K562 (cell line): ENCODE measurements at regions not wholly inside any gene's neighbourhood (a gene's known extent, or its start where the extent isn't known, plus 50 kb on each side); places are given as distances from the start of the nearest gene placed in this dataset.

Source experiments
- ARID2 ChIP-seq: fragments of 450-650 bp; IDR thresholded peaks from 2 replicates; pipeline ENCODE4 v1.6.1; 2017; ENCODE audit warnings: antibody characterized with exemption, mild to moderate bottlenecking
- ATF1 ChIP-seq, 2 experiments: fragments of 450-650 bp in 1 of 2; IDR thresholded peaks; 2 replicates each; pipeline ENCODE4 v1.6.1; 2016; ENCODE audit warnings: missing compliant biosample characterization in 1 of 2, missing genetic modification characterization in 1 of 2
- FOXM1 ChIP-seq, 2 experiments: fragments of 450-650 bp in 1 of 2; sonication (generic) in 1 of 2; formaldehyde crosslinking in 1 of 2; IDR thresholded peaks; 2 replicates each; pipeline versions ENCODE4 v1.6.1 to v1.9.0; 2017 to 2022; ENCODE audit warnings: low read depth in 2 of 2, mild to moderate bottlenecking in 2 of 2, missing genetic modification reagents in 1 of 2, moderate library complexity in 1 of 2
- GTF2F1 ChIP-seq: IDR thresholded peaks from 2 replicates; pipeline ENCODE4 v1.6.1; 2011; ENCODE audit warnings: low read depth, low read length, improper control_type of control experiment
- NR2C1 ChIP-seq, 2 experiments: fragments of 450-650 bp; IDR thresholded peaks; 2 replicates each; pipeline ENCODE4 v1.6.1; 2017; ENCODE audit warnings: mild to moderate bottlenecking in 2 of 2, antibody characterized with exemption in 1 of 2, inconsistent platforms in 1 of 2, missing compliant biosample characterization in 1 of 2, missing genetic modification characterization in 1 of 2
- NR2F6 ChIP-seq: fragments of 450-650 bp; formaldehyde crosslinking; IDR thresholded peaks from 2 replicates; pipeline ENCODE4 v1.4.0; 2020; ENCODE audit warnings: mild to moderate bottlenecking
- PML ChIP-seq: IDR thresholded peaks from 2 replicates; pipeline ENCODE4 v1.6.1; 2012; ENCODE audit warnings: low read length, inconsistent platforms
- PPARD ChIP-seq: fragments of 250-450 bp; sonication (Bioruptor Pico); IDR thresholded peaks from 2 replicates; pipeline ENCODE4 v1.8.0; 2022; ENCODE audit warnings: inconsistent platforms, mild to moderate bottlenecking, moderate library complexity
- TEAD1 ChIP-seq, 2 experiments: fragments of 450-650 bp in 1 of 2; sonication (generic) in 1 of 2; formaldehyde crosslinking; IDR thresholded peaks; 2 replicates each; pipeline versions ENCODE4 v1.4.0 to v1.8.0; 2020 to 2022; ENCODE audit warnings: mild to moderate bottlenecking in 2 of 2, missing genetic modification reagents in 1 of 2
- ZNF212 ChIP-seq: fragments of 450-650 bp; formaldehyde crosslinking; IDR thresholded peaks from 2 replicates; pipeline ENCODE4 v1.4.0; 2020; ENCODE audit warnings: mild to moderate bottlenecking
- TF ChIP-seq, protein P1 (sequence below): fragments of 200-600 bp; sonication (generic); IDR thresholded peaks from one replicate; pipeline ENCODE4 v1.6.1; 2012; ENCODE audit warnings: mild to moderate bottlenecking, low read depth, low read length, inconsistent platforms
- TF ChIP-seq, protein P2 (sequence below): fragments of 250-450 bp; sonication (Bioruptor Pico); IDR thresholded peaks from 2 replicates; pipeline ENCODE4 v1.5.0; 2021; ENCODE audit warnings: mild to moderate bottlenecking, borderline replicate concordance

DNA sequence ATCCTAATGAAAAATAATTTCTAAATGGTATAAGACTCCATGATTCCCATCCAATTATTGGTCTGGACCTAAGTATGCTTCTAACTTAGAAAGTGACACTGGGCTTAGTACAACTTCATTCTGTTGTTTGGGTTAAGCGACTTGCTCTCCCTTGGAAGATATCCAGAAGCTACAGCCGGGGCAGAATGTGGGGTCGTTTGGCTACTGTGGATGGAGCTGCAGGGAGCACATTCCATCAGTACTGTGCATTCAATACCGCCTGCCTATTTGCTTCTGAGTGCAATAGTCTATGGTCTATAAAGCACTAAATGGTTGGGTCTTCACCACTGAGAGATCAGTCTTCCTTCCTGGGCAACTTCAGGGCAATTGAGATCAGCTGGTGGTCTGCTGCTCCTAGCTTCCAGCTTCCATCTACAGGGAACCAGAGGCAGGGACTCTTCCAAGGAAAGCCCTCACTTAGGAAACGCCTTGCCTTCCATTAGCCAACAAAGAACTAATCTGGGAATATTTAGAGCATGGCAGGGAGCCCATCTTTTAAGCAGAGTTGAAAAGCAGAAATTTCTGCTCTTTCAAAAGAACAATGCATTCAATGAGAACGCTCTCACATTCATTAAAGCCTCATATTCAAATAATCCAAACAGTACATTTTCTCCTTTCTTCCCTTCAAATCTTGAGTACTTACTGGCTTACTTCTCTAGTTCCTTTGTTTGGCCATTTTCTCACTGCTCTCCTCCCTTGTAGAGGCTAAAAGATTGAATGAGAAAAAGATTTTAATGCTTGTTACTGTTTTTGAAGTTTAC is 1049.9 kb upstream of the TENM3 start (continued):
- TF ChIP-seq, protein P1, sequence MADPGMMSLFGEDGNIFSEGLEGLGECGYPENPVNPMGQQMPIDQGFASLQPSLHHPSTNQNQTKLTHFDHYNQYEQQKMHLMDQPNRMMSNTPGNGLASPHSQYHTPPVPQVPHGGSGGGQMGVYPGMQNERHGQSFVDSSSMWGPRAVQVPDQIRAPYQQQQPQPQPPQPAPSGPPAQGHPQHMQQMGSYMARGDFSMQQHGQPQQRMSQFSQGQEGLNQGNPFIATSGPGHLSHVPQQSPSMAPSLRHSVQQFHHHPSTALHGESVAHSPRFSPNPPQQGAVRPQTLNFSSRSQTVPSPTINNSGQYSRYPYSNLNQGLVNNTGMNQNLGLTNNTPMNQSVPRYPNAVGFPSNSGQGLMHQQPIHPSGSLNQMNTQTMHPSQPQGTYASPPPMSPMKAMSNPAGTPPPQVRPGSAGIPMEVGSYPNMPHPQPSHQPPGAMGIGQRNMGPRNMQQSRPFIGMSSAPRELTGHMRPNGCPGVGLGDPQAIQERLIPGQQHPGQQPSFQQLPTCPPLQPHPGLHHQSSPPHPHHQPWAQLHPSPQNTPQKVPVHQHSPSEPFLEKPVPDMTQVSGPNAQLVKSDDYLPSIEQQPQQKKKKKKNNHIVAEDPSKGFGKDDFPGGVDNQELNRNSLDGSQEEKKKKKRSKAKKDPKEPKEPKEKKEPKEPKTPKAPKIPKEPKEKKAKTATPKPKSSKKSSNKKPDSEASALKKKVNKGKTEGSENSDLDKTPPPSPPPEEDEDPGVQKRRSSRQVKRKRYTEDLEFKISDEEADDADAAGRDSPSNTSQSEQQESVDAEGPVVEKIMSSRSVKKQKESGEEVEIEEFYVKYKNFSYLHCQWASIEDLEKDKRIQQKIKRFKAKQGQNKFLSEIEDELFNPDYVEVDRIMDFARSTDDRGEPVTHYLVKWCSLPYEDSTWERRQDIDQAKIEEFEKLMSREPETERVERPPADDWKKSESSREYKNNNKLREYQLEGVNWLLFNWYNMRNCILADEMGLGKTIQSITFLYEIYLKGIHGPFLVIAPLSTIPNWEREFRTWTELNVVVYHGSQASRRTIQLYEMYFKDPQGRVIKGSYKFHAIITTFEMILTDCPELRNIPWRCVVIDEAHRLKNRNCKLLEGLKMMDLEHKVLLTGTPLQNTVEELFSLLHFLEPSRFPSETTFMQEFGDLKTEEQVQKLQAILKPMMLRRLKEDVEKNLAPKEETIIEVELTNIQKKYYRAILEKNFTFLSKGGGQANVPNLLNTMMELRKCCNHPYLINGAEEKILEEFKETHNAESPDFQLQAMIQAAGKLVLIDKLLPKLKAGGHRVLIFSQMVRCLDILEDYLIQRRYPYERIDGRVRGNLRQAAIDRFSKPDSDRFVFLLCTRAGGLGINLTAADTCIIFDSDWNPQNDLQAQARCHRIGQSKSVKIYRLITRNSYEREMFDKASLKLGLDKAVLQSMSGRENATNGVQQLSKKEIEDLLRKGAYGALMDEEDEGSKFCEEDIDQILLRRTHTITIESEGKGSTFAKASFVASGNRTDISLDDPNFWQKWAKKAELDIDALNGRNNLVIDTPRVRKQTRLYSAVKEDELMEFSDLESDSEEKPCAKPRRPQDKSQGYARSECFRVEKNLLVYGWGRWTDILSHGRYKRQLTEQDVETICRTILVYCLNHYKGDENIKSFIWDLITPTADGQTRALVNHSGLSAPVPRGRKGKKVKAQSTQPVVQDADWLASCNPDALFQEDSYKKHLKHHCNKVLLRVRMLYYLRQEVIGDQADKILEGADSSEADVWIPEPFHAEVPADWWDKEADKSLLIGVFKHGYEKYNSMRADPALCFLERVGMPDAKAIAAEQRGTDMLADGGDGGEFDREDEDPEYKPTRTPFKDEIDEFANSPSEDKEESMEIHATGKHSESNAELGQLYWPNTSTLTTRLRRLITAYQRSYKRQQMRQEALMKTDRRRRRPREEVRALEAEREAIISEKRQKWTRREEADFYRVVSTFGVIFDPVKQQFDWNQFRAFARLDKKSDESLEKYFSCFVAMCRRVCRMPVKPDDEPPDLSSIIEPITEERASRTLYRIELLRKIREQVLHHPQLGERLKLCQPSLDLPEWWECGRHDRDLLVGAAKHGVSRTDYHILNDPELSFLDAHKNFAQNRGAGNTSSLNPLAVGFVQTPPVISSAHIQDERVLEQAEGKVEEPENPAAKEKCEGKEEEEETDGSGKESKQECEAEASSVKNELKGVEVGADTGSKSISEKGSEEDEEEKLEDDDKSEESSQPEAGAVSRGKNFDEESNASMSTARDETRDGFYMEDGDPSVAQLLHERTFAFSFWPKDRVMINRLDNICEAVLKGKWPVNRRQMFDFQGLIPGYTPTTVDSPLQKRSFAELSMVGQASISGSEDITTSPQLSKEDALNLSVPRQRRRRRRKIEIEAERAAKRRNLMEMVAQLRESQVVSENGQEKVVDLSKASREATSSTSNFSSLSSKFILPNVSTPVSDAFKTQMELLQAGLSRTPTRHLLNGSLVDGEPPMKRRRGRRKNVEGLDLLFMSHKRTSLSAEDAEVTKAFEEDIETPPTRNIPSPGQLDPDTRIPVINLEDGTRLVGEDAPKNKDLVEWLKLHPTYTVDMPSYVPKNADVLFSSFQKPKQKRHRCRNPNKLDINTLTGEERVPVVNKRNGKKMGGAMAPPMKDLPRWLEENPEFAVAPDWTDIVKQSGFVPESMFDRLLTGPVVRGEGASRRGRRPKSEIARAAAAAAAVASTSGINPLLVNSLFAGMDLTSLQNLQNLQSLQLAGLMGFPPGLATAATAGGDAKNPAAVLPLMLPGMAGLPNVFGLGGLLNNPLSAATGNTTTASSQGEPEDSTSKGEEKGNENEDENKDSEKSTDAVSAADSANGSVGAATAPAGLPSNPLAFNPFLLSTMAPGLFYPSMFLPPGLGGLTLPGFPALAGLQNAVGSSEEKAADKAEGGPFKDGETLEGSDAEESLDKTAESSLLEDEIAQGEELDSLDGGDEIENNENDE, result no peak
- TF ChIP-seq, protein P2, sequence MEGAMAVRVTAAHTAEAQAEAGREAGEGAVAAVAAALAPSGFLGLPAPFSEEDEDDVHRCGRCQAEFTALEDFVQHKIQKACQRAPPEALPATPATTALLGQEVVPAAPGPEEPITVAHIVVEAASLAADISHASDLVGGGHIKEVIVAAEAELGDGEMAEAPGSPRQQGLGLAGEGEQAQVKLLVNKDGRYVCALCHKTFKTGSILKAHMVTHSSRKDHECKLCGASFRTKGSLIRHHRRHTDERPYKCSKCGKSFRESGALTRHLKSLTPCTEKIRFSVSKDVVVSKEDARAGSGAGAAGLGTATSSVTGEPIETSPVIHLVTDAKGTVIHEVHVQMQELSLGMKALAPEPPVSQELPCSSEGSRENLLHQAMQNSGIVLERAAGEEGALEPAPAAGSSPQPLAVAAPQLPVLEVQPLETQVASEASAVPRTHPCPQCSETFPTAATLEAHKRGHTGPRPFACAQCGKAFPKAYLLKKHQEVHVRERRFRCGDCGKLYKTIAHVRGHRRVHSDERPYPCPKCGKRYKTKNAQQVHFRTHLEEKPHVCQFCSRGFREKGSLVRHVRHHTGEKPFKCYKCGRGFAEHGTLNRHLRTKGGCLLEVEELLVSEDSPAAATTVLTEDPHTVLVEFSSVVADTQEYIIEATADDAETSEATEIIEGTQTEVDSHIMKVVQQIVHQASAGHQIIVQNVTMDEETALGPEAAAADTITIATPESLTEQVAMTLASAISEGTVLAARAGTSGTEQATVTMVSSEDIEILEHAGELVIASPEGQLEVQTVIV, result no peak
- TF ChIP-seq ATF1 (CRISPR knock-in tag; IDR thresholded peaks at IDR 0.05), result no peak
- TF ChIP-seq ATF1 (tag; IDR thresholded peaks at IDR 0.05), result no peak
- TF ChIP-seq TEAD1 (CRISPR knock-in tag; IDR thresholded peaks at IDR 0.05), result no peak
- TF ChIP-seq NR2F6 (CRISPR knock-in tag), result no peak
- no peak for TF ChIP-seq PPARD (CRISPR knock-in tag)
- no peak for TF ChIP-seq GTF2F1
- TF ChIP-seq FOXM1 (IDR thresholded peaks at IDR 0.05; ENCODE audit: low read depth), result no peak
- no peak for TF ChIP-seq FOXM1 (CRISPR knock-in tag; IDR thresholded peaks at IDR 0.05; ENCODE audit: low read depth)
- TF ChIP-seq PML, result no peak
- TF ChIP-seq NR2C1 (IDR thresholded peaks at IDR 0.05), result no peak
- TF ChIP-seq NR2C1 (tag; IDR thresholded peaks at IDR 0.05), result no peak
- TF ChIP-seq ARID2, result no peak
- TF ChIP-seq ZNF212, result no peak
